ENCODE measurements at regions not wholly inside any gene's neighbourhood (a gene's known extent, or its start where the extent isn't known, plus 50 kb on each side); places are given as distances from the start of the nearest gene placed in this dataset.

DNA sequence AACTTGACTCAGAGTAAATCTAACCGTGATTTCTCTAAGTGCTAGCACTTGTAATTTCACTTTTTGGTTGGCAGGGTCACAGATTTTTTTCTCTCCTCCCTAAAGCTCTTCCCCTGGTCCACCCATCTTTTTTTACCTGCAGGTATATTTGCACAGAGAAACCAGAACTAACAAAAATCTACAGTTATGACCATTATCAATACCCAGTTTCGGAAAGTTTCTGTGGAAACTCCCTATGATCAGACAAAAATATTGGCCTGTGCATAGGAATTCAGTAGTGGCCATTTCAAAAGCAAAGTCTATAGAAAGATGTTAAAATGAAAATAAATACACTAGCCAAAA is 62.4 kb upstream of the ATF7IP2 start:
- Histone ChIP-seq H3K27ac (ENCODE audit: extremely low read depth, low read depth, low read length) (no peak overlapping the region), H3K4me1 (ENCODE audit: control insufficient read depth, insufficient read depth, low read length) (no peaks in the 10 kb centered on the region), H3K4me3 (ENCODE audit: low read depth, low read length) (no peak overlapping the region), H3K9me3 (ENCODE audit: control insufficient read depth, insufficient read depth, low read depth, low read length) (no peaks in the 10 kb centered on the region), H3K36me3 (ENCODE audit: control insufficient read depth in 2 of 2, insufficient read depth in 1 of 2, low read length in 2 of 2) (no peaks in the 10 kb centered on the region)
- ChIA-PET POLR2A (interaction anchor here (0.6 kb wide), 1 partner anchor 62 kb away, joined by 6 read pairs; the partner anchor contains the start of gene ATF7IP2), CTCF (no interaction called here)
- TF ChIP-seq ZNF510 (tag by site-specific recombination; IDR thresholded peaks at IDR 0.05; ENCODE audit: insufficient replicate concordance) (no peak), REPIN1 (tag by site-specific recombination; IDR thresholded peaks at IDR 0.05; ENCODE audit: low read depth) (no peak), ZNF621 (tag by site-specific recombination; IDR thresholded peaks at IDR 0.05) (no peak), ZNF48 (tag by site-specific recombination; IDR thresholded peaks at IDR 0.05) (no peak), KLF9 (tag by site-specific recombination; IDR thresholded peaks at IDR 0.05; ENCODE audit: low read depth) (no peak)
- TF ChIP-seq, protein P1, sequence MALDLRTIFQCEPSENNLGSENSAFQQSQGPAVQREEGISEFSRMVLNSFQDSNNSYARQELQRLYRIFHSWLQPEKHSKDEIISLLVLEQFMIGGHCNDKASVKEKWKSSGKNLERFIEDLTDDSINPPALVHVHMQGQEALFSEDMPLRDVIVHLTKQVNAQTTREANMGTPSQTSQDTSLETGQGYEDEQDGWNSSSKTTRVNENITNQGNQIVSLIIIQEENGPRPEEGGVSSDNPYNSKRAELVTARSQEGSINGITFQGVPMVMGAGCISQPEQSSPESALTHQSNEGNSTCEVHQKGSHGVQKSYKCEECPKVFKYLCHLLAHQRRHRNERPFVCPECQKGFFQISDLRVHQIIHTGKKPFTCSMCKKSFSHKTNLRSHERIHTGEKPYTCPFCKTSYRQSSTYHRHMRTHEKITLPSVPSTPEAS (tag by site-specific recombination; IDR thresholded peaks at IDR 0.05): no peak
- TF ChIP-seq, protein P2, sequence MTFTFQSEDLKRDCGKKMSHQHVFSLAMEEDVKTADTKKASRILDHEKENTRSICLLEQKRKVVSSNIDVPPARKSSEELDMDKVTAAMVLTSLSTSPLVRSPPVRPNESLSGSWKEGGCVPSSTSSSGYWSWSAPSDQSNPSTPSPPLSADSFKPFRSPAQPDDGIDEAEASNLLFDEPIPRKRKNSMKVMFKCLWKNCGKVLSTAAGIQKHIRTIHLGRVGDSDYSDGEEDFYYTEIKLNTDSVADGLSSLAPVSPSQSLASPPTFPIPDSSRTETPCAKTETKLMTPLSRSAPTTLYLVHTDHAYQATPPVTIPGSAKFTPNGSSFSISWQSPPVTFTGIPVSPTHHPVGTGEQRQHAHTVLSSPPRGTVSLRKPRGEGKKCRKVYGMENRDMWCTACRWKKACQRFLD (tag by site-specific recombination; IDR thresholded peaks at IDR 0.05): no peak
- TF ChIP-seq, protein P3, sequence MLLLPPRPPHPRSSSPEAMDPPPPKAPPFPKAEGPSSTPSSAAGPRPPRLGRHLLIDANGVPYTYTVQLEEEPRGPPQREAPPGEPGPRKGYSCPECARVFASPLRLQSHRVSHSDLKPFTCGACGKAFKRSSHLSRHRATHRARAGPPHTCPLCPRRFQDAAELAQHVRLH (tag by site-specific recombination; IDR thresholded peaks at IDR 0.05): no peak

DNA sequence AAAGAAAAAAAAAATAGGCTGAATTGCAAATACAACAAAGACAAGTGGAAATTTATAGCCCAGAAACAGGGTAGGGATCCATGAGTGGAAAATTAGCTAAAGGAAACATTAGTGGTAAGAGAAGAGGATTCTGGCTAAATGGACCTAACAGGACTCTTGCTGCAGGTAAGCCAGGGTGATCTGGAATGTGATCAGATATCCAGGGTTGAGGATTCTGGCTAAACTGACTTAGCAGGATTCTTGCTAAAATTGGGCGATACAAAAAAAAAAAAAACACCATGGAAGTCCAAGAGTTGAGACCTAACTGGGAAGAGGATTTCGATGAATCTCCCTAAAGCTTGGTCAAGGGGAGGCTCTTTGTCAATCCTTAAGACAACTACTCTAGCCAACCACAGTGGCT is 61.7 kb upstream of the ATF7IP2 start:
- no peaks in the 10 kb centered on the region for H3K9me3 ChIP-seq (ENCODE audit: control insufficient read depth, insufficient read depth, low read depth, low read length)
- ChIA-PET CTCF (interaction anchor here (0.7 to 0.9 kb wide), 2 partner anchors 45 to 1259 kb away, joined by 3 to 5 read pairs; no protein-coding TSS in a partner anchor), POLR2A (interaction anchor here (0.6 kb wide), 1 partner anchor 61 kb away, joined by 6 read pairs; the partner anchor contains the start of gene ATF7IP2)
- TF ChIP-seq ZNF48 (tag by site-specific recombination; IDR thresholded peaks at IDR 0.05) (no peak), ZNF544 (tag by site-specific recombination; IDR thresholded peaks at IDR 0.05) (no peak), ZNF174 (tag by site-specific recombination; IDR thresholded peaks at IDR 0.05) (no peak), ZNF600 (tag by site-specific recombination; IDR thresholded peaks at IDR 0.05) (peak; percentile 77)
- no peak overlapping the region for H3K4me3 ChIP-seq (ENCODE audit: low read depth, low read length)
- H3K27ac ChIP-seq (ENCODE audit: extremely low read depth, low read depth, low read length): no peak overlapping the region
- H3K36me3 ChIP-seq (ENCODE audit: control insufficient read depth in 2 of 2, insufficient read depth in 1 of 2, low read length in 2 of 2): no peaks in the 10 kb centered on the region
- no peaks in the 10 kb centered on the region for H3K4me1 ChIP-seq (ENCODE audit: control insufficient read depth, insufficient read depth, low read length)

DNA sequence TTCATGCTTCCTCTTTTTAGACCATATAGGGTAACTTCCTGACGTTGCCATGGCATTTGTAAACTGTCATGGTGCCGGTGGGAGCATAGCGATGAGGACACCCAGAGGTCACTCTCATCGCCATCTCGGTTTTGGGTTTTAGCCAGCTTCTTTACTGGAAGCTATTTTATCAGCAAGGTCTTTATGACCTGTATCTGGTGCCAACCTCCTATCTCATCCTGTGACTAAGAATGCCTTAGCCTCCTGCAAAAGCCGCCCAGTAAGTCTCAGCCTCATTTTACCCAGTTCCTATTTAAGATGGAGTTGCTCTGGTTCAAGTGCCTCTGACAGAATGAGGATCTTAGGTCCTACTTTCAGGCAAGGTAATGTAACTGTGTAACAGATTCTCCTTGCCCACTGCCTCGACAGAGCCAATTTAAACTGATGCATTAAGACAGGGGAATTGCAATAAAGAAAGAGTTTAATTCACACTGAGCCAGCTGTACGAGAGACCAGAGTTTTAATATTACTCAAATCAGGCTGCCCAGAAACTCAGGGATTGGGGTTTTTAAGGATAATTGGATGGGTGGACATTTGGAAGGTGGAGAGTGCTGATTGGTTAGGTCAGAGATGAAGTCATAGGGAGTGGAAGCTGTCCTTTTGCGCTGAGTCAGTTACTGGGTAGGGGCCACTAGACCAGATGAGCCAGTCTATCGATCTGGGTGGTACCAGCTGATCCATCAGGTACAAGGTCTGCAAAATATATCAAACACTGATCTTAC is 59.9 kb upstream of the ATF7IP2 start:
- TF ChIP-seq, protein P4, sequence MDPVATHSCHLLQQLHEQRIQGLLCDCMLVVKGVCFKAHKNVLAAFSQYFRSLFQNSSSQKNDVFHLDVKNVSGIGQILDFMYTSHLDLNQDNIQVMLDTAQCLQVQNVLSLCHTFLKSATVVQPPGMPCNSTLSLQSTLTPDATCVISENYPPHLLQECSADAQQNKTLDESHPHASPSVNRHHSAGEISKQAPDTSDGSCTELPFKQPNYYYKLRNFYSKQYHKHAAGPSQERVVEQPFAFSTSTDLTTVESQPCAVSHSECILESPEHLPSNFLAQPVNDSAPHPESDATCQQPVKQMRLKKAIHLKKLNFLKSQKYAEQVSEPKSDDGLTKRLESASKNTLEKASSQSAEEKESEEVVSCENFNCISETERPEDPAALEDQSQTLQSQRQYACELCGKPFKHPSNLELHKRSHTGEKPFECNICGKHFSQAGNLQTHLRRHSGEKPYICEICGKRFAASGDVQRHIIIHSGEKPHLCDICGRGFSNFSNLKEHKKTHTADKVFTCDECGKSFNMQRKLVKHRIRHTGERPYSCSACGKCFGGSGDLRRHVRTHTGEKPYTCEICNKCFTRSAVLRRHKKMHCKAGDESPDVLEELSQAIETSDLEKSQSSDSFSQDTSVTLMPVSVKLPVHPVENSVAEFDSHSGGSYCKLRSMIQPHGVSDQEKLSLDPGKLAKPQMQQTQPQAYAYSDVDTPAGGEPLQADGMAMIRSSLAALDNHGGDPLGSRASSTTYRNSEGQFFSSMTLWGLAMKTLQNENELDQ (tag by site-specific recombination; IDR thresholded peaks at IDR 0.05; ENCODE audit: low read depth): no peak
- H3K4me1 ChIP-seq (ENCODE audit: control insufficient read depth, insufficient read depth, low read length): no peaks in the 10 kb centered on the region
- no peaks in the 10 kb centered on the region for H3K36me3 ChIP-seq (ENCODE audit: control insufficient read depth in 2 of 2, insufficient read depth in 1 of 2, low read length in 2 of 2)
- CTCF ChIA-PET: interaction anchor here (1.0 kb wide), 1 partner anchor 16 kb away, joined by 3 read pairs; no protein-coding TSS in a partner anchor
- H3K4me3 ChIP-seq (ENCODE audit: low read depth, low read length): no peak overlapping the region
- POLR2A ChIA-PET: no interaction called here
- no peak overlapping the region for H3K27ac ChIP-seq (ENCODE audit: extremely low read depth, low read depth, low read length)
- no peaks in the 10 kb centered on the region for H3K9me3 ChIP-seq (ENCODE audit: control insufficient read depth, insufficient read depth, low read depth, low read length)
